HG03039 (cell line): ENCODE measurements at regions not wholly inside any gene's neighbourhood (a gene's known extent, or its start where the extent isn't known, plus 50 kb on each side); places are given as distances from the start of the nearest gene placed in this dataset.

ENCODE experiments used
- ATAC-seq: cut with Tn5 transposase; IDR thresholded peaks from one replicate; pipeline ENCODE4 v1.9.1; 2021; ENCODE audit warnings: mild to moderate bottlenecking, moderate library complexity; ENCODE audit not compliant: unreplicated experiment

DNA sequence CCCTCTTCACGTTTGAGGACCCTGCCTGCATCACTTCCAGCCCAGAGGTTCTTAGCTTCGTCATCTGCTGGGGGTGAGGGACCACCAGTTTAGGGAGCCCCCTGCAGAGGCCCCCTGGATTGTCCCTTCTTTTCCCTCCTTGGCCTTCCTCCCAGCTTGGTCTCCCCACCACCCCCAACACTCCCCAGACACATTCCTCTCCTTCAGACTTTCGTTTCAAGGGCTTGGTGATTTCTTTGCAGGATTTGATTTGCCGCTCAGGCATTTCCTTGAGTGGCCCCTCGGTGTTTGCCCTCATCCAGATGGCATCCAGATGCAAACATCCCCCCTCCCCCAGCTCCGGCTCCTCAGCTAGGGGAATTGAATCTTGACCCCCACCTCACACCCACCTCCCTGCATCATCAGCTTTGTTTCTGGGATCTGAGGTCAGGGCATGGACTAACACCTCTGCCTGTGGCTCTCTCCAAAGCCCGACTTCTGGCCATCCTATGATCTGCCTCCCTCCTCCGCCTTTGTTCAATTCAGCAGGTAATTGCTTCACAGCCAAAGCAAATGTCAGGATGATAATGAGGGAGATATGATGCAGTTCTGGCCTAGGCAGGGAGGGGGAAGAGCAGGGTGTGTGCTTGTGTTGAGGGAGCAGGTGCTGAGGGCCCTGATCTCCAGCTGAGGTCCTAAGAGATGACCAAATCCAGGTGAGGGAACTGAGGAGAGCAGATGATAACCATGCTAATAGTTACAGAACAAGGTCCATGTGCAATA lies 141.5 kb downstream of the VEGFA start:
- ATAC-seq, result no peak

DNA sequence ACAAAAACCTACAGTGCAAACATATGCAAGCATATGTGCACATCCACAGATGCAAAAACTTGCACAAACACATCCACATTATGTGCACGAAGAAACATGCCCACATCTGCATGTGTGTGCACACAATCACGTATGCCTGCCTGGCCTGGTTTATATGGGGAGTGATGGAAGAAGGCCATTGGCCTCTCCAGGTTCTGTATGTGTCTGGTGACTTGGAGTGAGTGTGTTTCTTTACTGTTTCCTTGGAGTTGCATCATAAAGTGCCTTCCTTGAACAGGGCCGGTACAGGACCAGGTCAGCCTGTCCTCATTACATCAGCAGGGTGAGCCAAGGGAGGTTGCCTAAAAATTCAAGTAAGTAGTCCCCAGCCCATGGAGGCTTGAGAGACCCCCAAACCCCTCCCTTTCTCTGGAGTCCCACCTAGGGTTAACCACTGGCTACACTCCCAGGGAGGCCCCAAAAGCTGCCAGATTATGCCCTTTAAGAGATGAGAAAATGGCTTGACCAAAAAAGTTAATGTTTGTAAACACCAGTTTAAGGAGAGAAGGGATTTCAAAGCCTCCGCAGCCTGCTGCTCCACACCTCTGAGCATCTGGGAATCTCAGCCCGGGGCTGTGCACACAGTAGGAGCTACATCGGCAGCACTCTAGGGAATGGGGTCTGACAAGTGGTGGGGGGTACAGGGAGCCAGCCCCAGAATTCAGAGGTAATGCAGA lies 140.8 kb downstream of the VEGFA start:
- ATAC-seq, result no peak

DNA sequence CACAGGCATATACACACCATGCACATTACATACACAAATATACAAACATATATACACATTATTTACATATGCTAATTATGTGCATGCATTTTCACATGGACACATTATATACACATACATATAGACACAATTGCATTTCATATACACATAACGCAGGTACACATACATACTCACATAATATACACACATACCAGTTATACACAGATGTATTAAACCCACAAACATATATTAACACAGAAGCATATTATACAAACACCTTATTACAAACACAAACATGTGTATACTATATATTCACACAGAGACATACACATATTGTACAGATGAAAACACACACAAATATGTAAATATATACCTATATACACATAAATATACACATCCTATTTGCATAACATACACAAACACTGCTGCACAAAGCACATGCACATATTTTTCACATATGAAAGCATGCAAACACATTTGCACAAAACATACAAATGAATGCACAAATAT lies 140.2 kb downstream of the VEGFA start:
- ATAC-seq, result no peak

DNA sequence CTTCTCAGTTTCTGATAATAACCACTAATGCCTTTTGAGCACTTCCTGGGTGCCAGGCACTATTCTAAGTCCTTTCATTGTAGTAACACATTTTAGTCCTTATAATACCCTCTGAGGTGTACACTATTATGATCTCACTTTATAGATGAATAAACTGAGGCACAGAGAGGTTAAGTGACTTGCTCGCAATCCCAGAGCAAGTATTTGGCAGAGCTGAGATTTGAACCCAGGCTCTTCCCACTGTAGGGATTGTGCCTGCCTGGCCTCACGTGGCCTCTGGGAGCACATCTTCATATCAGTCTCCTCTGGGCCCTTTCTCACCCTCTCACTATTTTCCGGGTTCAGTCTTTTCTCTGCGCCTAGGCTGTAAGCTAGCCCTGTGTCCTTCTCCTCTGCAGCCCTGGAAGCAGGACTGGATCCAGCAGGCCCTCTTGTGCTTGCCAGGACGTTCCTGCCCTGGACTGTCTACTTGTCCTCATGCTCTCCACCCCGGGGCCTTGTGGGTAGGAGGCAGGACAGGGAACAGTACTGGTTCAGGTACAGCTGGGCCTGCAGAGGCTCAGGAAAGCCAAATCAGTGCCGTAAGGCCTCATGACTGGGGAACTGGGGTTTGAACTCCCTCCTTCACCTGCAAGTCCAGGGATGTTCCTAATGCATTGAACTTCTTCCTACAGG lies 139.6 kb downstream of the VEGFA start:
- no peak for ATAC-seq

DNA sequence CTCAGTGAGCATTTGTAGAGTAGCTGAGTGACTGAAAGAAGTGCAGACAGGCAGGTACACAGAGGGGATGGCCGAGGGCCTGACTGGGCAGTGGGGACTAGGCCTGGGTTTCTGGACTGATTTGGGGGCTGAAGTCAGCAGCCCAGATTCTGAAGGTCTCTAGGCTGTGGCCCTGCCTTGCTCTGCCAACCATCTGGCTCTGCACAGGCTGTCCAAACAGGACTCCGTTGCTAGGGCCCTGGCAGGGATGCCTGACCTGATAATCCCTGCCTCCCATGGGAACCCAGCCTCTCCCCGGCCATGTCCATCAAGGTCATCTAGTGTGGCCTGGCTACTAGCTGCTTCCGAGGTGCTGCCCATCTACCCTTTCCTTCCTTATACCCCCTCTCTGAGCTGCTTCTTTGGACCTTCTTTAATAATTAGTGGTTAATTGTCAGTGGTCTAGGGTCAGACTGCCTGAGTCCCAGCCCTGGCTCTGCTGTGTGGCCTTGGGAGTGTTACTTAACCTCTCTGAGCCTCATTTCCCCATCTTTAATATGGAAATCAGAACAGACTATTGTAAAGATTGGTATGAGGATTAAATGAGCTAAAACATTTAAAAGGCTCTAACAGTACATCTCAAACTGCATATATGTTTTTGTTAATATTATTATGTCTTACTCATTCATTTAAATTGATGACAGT lies 137.9 kb downstream of the VEGFA start:
- ATAC-seq, result no peak

GRCh38 chr6:43907312-43907711 lies 137.3 kb downstream of the VEGFA start:
- ATAC-seq, result no peak

- ATAC-seq, result no peak
Measured at GRCh38 chr6:43904311-43905123, 134.5 kb downstream of the VEGFA start.

- ATAC-seq, result no peak
Measured at GRCh38 chr6:43903739-43904290, 133.8 kb downstream of the VEGFA start.

- no peak for ATAC-seq
Measured at GRCh38 chr6:43901733-43902230, 131.8 kb downstream of the VEGFA start.

DNA sequence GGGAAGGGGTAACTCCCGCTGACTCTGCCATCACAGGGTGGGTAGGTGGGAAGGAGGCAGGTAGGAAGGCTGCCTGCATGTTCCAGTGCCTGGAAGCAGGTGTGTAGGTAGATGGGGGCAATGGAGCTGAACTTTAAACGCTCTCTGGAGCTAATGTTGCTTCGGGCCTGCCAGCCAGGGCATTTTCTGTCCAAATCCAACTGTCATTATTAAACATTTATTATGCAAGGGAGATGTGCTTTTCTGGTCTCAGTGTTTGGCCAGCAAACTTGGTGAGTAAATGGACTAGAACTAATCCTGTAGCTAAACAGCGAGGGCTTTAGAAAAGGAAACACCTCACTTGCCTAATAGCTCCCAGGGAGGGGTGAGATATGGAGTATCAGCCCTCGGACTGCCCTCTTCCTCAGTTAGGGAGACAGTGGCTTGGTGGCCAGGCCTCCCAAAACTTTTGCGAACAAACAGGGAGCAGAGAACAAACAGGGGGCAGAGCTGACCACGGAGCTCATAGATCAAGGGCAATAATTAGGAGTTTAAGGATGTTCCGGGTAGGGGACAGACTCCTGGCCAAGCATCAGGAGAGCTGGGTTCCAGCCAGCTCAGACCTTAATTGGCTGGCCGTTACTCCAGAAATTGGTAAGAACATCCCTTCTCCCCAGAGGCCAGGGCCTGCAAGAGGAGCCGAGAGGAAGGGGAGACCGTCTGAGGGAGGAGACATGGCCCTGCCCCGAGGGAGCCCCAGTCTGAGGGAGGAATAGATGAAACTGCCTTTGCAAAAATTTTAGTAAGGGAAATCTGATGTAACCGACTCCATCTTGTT lies 131.1 kb downstream of the VEGFA start:
- no peak for ATAC-seq

- no peak for ATAC-seq
Measured at GRCh38 chr6:43900560-43900915, 130.5 kb downstream of the VEGFA start.

DNA sequence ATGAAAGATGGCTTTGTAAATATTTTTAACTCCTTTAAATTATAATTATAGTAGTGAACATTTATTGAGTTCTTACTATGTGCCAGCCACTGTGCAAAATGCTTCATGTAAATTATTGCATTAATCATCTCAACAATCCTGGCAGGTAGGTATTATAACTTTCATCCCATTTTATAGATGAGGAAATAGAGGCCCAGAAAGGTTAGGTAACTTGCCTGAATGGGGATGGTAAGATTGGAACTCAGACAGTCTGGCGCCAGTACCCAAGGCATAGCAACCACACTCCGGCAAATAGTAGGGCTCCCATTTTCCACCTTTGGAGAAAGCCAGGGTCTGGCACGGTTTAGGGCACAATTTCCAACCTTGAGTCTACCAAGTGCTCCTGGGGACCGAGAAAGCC lies 129.8 kb downstream of the VEGFA start:
- no peak for ATAC-seq

GRCh38 chr6:43898358-43899131 lies 128.5 kb downstream of the VEGFA start:
- no peak for ATAC-seq

DNA sequence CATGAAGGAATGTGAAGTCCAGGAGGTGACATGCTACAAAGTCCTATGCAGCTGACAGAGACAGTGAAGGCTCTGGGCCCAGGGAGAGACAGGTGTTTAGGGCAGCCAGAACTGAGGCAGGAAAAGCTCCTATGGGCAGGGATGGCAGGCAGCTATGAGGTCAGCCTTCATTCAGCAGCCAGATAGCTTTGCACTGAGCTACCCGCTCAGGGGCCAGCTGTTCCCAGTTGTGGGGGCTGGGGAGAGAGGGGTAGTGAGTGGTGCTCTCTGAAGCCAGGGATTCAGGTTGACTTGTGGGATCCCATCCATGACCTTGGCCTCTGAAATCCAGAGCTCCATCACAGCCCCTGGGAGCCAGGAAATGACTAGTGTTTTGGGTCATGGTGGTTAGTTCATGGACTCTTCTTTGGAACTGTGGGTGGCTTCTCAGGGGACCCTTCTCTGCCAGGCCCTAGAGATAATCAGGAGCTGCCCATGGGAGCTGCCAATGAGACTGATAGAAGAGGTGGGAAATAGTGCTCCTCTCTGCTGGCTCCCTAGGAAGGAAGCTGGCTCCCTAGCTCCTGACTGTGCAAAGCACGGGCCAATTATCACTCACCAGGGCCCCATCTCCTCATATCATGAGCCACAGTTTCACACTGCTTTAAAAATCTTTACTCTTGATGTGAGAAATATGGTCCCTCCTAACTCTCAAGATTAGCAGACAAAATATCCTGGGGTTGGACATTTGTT lies 127.7 kb downstream of the VEGFA start:
- no peak for ATAC-seq

DNA sequence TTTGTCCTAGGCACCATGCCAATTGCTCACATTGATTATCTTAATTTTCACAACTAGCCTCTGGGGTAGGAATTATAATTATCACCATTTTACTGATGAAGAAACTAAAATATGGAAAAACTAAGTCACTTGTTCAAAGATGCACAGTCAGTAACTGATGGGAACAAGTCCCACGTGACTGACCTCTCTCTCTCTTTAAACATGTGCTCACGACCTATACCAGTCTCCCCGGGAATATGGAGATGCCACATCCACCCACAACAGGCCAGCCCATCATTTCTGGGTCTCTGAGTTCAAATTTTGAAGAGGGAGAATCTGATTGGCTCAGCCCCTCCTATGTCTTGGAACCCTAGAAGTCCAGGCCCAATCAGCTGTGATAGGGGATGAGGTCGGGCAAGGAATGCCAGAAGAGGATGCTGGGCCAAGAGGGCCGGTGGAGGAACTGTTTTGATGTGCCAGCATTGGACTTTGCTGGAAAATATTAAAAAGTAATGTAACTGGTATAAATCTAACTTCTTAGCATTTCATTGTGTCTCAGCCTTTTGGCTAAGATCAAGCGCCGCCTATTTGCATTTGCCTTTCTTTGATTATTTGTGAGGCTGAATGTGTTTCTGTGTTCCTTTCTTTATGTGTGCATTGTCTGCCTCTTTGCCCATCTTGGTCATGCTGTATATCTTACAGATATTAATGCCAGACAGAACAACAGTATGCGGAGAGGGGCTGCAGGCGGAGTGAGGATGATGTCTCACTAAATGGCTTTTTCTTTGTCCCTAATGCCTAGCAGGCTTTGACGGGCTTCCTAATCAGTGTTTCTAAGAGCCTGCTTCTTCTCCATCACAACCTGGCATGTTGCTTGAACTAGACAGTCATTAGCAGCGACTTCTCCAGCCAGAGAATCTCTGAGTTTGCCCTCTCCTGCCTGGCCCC lies 126.6 kb downstream of the VEGFA start:
- no peak for ATAC-seq

DNA sequence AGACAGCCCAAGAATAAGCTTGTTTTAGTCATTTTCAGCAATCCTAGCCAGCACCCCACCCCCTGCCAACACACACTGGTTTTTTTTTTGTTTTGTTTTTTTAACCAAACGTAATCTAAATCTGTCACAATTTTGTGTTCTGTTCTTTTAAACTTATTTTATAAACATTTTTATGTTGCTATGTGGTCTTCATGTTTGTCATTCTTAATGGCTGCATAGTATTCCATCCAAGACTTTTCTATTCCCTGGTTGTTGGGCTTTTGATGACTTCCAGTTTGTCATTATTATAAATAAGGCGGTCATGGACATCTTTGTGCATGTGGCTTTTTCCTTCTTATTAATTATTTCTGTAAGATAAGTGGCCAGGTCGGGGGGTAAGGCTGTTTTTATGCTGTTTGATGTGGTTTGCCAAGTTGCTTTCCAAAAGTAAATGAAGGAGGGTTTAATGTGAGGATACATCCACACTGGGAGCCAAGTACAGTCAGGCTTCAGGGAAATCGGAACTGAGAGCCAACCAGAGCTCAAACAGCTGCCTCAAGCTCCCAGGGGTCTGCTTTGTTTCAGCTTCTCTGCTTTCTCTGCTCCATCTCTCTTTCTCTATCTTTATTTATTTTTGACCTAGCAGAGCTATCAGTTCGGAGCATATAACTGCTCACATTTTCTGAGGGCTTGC lies 125.8 kb downstream of the VEGFA start:
- ATAC-seq, result no peak
